Kidney epithelial cell (primary cell): ENCODE measurements at regions not wholly inside any gene's neighbourhood (a gene's known extent, or its start where the extent isn't known, plus 50 kb on each side); places are given as distances from the start of the nearest gene placed in this dataset.

Experiments
- DNase-seq: peaks from one replicate; pipeline ENCODE4 v3.0.0-alpha.2; 2010; ENCODE audit warnings: low read depth
- H3K27me3 ChIP-seq: 2 replicates; pipeline ENCODE4 v1.6.0; 2011; ENCODE audit warnings: low read length; ENCODE audit not compliant: control insufficient read depth, insufficient read depth
- H3K36me3 ChIP-seq: 2 replicates; pipeline ENCODE4 v1.5.1; 2011; ENCODE audit warnings: low read length; ENCODE audit not compliant: control insufficient read depth, insufficient read depth
- H3K4me3 ChIP-seq: 2 replicates; pipeline ENCODE4 v1.5.1; 2011; ENCODE audit warnings: low read depth, mild to moderate bottlenecking, control low read depth, low read length
- TF ChIP-seq, protein P1 (sequence below): IDR thresholded peaks from 2 replicates; pipeline ENCODE4 v1.5.1; 2011; ENCODE audit warnings: mild to moderate bottlenecking, moderate library complexity, low read length, control low read depth, inconsistent platforms; ENCODE audit not compliant: insufficient read depth, poor library complexity, severe bottlenecking

DNA sequence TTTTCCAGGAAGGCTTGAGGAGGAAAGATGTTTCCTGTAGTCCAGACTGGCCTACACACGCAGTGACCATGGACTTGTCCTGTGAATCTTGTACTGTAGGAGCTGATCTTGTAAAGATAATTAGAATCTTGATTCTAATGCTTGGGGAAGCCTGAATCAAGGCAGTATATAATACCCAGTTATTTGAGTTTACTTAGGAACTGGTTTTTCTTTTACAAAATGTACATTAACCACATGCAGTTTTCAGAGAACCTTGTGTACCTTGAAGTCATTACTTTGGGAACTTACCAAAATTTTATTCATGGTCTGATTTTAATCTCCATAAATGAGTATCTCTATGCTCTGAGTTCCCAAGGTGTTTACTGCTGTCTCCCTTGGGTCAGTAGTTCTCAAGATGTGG is 439.9 kb upstream of the AZI2 start:
- TF ChIP-seq, protein P1, sequence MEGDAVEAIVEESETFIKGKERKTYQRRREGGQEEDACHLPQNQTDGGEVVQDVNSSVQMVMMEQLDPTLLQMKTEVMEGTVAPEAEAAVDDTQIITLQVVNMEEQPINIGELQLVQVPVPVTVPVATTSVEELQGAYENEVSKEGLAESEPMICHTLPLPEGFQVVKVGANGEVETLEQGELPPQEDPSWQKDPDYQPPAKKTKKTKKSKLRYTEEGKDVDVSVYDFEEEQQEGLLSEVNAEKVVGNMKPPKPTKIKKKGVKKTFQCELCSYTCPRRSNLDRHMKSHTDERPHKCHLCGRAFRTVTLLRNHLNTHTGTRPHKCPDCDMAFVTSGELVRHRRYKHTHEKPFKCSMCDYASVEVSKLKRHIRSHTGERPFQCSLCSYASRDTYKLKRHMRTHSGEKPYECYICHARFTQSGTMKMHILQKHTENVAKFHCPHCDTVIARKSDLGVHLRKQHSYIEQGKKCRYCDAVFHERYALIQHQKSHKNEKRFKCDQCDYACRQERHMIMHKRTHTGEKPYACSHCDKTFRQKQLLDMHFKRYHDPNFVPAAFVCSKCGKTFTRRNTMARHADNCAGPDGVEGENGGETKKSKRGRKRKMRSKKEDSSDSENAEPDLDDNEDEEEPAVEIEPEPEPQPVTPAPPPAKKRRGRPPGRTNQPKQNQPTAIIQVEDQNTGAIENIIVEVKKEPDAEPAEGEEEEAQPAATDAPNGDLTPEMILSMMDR: no peak
- H3K36me3 ChIP-seq: no peaks in the 10 kb centered on the region
- H3K4me3 ChIP-seq: no peak overlapping the region
- no peak for DNase-seq
- no peaks in the 10 kb centered on the region for H3K27me3 ChIP-seq

DNA sequence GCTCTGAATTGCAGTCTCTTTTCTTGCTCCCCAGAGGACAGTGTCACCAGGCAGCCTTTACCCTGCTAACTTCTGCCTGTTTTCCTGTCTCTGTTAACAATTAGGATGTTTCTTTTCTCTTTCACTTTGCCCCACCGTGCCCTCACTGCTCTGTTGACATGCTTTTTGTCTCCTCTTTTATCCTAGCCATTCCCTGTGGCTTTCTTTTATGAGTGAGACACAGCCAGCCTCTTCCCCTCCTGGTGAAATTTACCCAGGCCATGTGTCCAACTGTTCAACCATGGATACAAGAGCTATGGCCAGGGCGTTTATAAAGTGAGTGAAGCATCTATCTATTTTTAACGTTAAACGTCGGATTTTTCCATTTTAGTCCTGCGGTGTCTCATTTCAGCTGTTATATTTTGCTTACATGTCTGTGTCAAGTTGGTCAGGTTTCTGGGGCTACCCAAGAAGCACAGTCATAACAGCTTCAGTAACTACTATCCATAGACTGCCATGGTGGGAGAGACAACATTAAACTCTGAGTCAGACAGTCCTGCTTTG is 443.2 kb upstream of the AZI2 start:
- Histone ChIP-seq H3K27me3 (no peaks in the 10 kb centered on the region), H3K36me3 (no peaks in the 10 kb centered on the region), H3K4me3 (no peak overlapping the region)
- TF ChIP-seq, protein P1: no peak
- DNase-seq: no peak

DNA sequence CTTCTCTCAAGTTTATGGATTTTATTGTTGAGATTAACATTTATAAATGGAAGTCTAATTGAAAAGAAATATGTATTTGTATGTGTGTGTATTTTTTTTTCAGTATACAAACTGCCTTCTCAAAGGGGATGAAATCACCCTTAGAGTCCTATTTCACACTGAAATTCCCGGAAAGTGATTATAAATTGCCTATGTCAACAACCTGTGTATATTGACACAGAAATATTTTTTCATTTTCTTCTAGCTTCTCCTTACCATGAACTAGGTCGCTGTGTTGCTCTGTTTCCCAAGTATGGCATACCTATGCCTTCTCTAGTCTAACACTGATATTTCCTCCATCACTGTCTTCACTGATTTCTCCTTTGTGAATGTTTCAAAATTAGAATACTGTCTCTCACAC is 444.0 kb upstream of the AZI2 start:
- no peaks in the 10 kb centered on the region for H3K36me3 ChIP-seq
- H3K27me3 ChIP-seq: no peaks in the 10 kb centered on the region
- TF ChIP-seq, protein P1: no peak
- no peak for DNase-seq
- no peak overlapping the region for H3K4me3 ChIP-seq

DNA sequence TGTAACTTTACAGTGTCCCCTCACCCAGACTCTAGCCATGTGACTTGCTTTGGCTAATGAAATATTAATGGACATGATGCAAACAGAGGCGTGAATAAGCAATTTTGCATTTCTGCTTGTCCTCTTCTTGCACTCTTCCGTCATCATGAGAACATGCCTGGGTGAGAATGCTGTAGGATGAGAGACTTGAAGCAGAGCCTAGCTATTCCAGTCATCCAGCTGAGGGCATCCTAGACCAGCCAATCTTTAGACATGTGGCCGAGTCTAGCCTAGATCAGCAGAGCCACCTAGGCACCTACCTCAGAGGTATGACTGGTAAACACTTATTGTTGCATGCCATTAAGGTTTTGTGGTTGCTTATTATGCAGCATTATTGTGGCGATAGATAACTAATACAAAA is 450.5 kb upstream of the AZI2 start:
- H3K4me3 ChIP-seq: no peak overlapping the region
- DNase-seq: no peak
- TF ChIP-seq, protein P1: peak; percentile 19

DNA sequence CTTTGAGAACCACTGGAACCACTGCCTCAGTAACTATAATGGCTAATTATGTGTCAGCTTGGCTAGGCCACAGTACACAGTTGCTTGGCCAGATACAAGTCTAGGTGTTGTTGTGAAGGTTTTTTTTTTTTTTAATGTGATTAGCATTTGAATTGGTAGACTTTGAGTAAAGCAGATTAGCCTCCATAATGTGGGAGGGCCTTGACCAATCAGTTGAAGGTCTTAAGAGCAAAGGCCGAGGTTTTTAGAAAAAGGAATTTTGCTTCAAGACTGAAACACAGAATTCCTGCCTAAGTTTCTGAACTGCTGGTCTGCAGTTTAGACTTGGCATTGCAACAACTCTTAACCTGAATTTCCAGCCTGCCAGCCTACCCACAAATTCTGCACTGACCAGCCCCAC is 451.6 kb upstream of the AZI2 start:
- Histone ChIP-seq H3K36me3 (no peaks in the 10 kb centered on the region), H3K4me3 (no peak overlapping the region), H3K27me3 (no peaks in the 10 kb centered on the region)
- DNase-seq: no peak
- TF ChIP-seq, protein P1: no peak

More for the DNA sequence above, 450.5 kb upstream of the AZI2 start:
- no peaks in the 10 kb centered on the region for H3K36me3 ChIP-seq
- H3K27me3 ChIP-seq: no peaks in the 10 kb centered on the region

DNA sequence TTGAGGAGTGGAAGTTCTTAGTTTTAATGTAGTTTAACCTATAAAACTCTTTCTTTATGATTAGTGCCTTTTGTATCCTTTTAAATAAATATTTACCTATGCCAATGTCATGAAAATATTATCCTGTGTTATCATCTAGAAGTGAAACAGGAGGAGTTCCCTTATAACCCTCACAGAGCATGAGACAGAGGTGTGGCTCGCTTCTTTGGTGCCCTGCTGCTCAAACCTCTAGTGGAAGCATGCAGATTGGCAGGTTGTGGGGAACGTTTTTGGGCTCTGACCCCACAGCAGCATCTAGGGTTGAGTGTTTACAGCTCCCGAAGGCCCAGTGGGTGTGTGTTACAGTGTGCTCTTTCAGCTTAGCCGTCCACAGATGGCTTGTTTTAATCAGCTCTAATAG is 459.4 kb upstream of the AZI2 start:
- H3K4me3 ChIP-seq: no peak overlapping the region
- TF ChIP-seq, protein P1: no peak
- no peak for DNase-seq
- no peaks in the 10 kb centered on the region for H3K27me3 ChIP-seq
- no peaks in the 10 kb centered on the region for H3K36me3 ChIP-seq
